ENCODE measurements at regions not wholly inside any gene's neighbourhood (a gene's known extent, or its start where the extent isn't known, plus 50 kb on each side); places are given as distances from the start of the nearest gene placed in this dataset.

DNA sequence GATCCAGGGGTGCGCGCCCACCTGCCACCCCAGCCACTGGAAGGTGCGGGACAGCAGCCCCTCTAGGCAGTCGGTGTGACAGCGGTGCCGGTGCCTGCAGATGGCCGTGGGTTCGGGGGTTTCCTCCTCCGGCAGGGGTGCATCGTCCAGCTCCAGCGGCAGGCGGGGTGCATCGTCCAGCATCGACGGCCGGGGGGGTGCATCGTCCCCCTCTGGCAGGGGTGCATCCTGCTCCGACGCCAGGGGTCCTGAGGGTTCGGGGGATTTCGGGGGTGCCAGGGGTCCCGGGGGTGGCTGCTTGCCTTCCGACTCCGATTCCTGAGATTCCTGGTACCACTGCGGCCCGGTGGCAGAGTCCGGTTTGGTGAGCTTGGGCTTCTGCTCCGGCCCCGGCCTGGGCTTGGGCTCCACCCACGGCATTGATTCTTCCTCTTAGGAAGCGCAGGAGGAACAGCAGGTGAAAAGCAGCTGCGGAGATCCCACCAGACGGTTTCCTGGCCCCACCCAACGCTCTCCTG, 90.2 kb upstream of the RAB18 start:
- dilution Hi-C loops (cut with MboI; ENCODE audit: extremely low pct_ligation_motif_present, low sequenced_read_pairs): no loop called here
- H3K9ac ChIP-seq (replicated peaks; ENCODE audit: extremely low read depth, insufficient read depth, low read length): no peak overlapping the region
- intact Hi-C loops (cut with micrococcal nuclease): no loop called here
- BruUV-seq (replicated peaks): no TSS peak
- POLR2A ChIA-PET: no interaction called here
- no peaks in the 10 kb centered on the region for H3K9me3 ChIP-seq (replicated peaks; ENCODE audit: control insufficient read depth, insufficient read depth, low read length)
- no peak overlapping the region for H3K4me3 ChIP-seq (replicated peaks in 1 of 3; ENCODE audit: insufficient read depth in 1 of 3, low read depth in 1 of 3, low read length in 3 of 3)
- H3K36me3 ChIP-seq (ENCODE audit: control insufficient read depth in 2 of 2, extremely low read depth in 1 of 2, insufficient read depth in 2 of 2, low read length in 2 of 2): no peaks in the 10 kb centered on the region
- no peak for DNase-seq (ENCODE audit: low read depth, low spot score)
- no peaks in the 10 kb centered on the region for H3K4me1 ChIP-seq (ENCODE audit: control insufficient read depth, extremely low read depth, insufficient read depth, low read length)
- CTCF ChIA-PET: no interaction called here
- H2AFZ ChIP-seq (ENCODE audit: low read depth, low read length): no peak overlapping the region
- TF ChIP-seq POLR2A (IDR thresholded peaks at IDR 0.05; ENCODE audit: low read depth, low read length) (no peak), JUN (IDR thresholded peaks at IDR 0.05; ENCODE audit: borderline replicate concordance, insufficient read depth, insufficient read length, low read depth) (no peak), EZH2 (IDR thresholded peaks at IDR 0.05; ENCODE audit: borderline replicate concordance, low read depth, low read length, severe bottlenecking) (peak; percentile 51), MYC (IDR thresholded peaks at IDR 0.05; ENCODE audit: low read depth, low read length) (no peak)
- H3K27ac ChIP-seq (ENCODE audit: insufficient read depth, low read depth, low read length): no peak overlapping the region
- no peaks in the 10 kb centered on the region for H3K9me1 ChIP-seq (replicated peaks; ENCODE audit: control insufficient read depth, extremely low read depth, insufficient read depth, low read length)
- H3K4me2 ChIP-seq (ENCODE audit: insufficient read depth, low read length): no peak overlapping the region
- H4K20me1 ChIP-seq (replicated peaks; ENCODE audit: control insufficient read depth, extremely low read depth, insufficient read depth, low read length): no peaks in the 10 kb centered on the region
- no peaks in the 10 kb centered on the region for H3K79me2 ChIP-seq (ENCODE audit: control insufficient read depth, insufficient read depth, low read length)
- peaks cover 8 to 18% of the 10 kb centered on the region in 2 experiments for H3K27me3 ChIP-seq (ENCODE audit: control insufficient read depth in 2 of 2, insufficient read depth in 2 of 2, low read length in 2 of 2)
- FAIRE-seq: no peak

DNA sequence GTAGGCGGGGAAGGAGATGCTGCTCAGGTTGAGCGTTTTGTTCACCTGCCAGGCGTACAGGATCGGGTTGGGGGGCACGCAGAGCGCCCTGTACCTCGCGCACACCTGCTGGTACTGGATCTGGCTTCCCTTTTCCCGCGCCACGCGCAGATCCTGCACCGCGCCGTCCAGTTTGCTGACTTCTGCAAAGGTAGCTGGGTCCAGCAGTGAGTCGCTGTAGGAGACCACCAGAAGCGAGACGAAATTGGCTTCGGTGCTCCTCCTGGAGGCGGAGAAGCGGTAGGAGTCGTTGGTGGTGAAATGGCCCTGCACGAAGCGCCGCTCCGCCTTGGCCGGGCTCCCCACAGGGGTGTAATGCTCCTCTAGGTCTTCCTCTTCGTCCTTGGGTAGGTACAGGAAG, 90.7 kb upstream of the RAB18 start:
- Histone ChIP-seq H3K4me2 (ENCODE audit: insufficient read depth, low read length) (no peak overlapping the region), H3K9ac (replicated peaks; ENCODE audit: extremely low read depth, insufficient read depth, low read length) (no peak overlapping the region), H3K9me3 (replicated peaks; ENCODE audit: control insufficient read depth, insufficient read depth, low read length) (no peaks in the 10 kb centered on the region), H3K9me1 (replicated peaks; ENCODE audit: control insufficient read depth, extremely low read depth, insufficient read depth, low read length) (no peaks in the 10 kb centered on the region), H3K4me1 (ENCODE audit: control insufficient read depth, extremely low read depth, insufficient read depth, low read length) (no peaks in the 10 kb centered on the region), H3K27ac (ENCODE audit: insufficient read depth, low read depth, low read length) (no peak overlapping the region), H3K27me3 (ENCODE audit: control insufficient read depth in 2 of 2, insufficient read depth in 2 of 2, low read length in 2 of 2) (peaks cover 8 to 18% of the 10 kb centered on the region in 2 experiments), H3K79me2 (ENCODE audit: control insufficient read depth, insufficient read depth, low read length) (no peaks in the 10 kb centered on the region), H4K20me1 (replicated peaks; ENCODE audit: control insufficient read depth, extremely low read depth, insufficient read depth, low read length) (no peaks in the 10 kb centered on the region), H3K4me3 (replicated peaks in 1 of 3; ENCODE audit: insufficient read depth in 1 of 3, low read depth in 1 of 3, low read length in 3 of 3) (no peak overlapping the region), H3K36me3 (ENCODE audit: control insufficient read depth in 2 of 2, extremely low read depth in 1 of 2, insufficient read depth in 2 of 2, low read length in 2 of 2) (no peaks in the 10 kb centered on the region), H2AFZ (ENCODE audit: low read depth, low read length) (no peak overlapping the region)
- FAIRE-seq: no peak
- intact Hi-C loops (cut with micrococcal nuclease): no loop called here
- dilution Hi-C loops (cut with MboI; ENCODE audit: extremely low pct_ligation_motif_present, low sequenced_read_pairs): no loop called here
- BruUV-seq (replicated peaks): no TSS peak
- POLR2A ChIA-PET: no interaction called here
- DNase-seq (ENCODE audit: low read depth, low spot score): no peak
- TF ChIP-seq EZH2 (IDR thresholded peaks at IDR 0.05; ENCODE audit: borderline replicate concordance, low read depth, low read length, severe bottlenecking) (no peak), GATA2 (IDR thresholded peaks at IDR 0.05; ENCODE audit: insufficient read depth, insufficient read length, low read depth, low read length) (no peak), MYC (IDR thresholded peaks at IDR 0.05; ENCODE audit: low read depth, low read length) (no peak), POLR2AphosphoS5 (IDR thresholded peaks at IDR 0.05; ENCODE audit: insufficient read depth, low read depth, low read length) (no peak), JUN (IDR thresholded peaks at IDR 0.05; ENCODE audit: borderline replicate concordance, insufficient read depth, insufficient read length, low read depth) (no peak), POLR2A (IDR thresholded peaks at IDR 0.05; ENCODE audit: low read depth, low read length) (no peak), FOS (IDR thresholded peaks at IDR 0.05; ENCODE audit: borderline replicate concordance, insufficient read depth, low read length) (no peak)
- TF ChIP-seq, protein P1, sequence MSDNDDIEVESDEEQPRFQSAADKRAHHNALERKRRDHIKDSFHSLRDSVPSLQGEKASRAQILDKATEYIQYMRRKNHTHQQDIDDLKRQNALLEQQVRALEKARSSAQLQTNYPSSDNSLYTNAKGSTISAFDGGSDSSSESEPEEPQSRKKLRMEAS (IDR thresholded peaks at IDR 0.05; ENCODE audit: insufficient read depth, insufficient read length): no peak
- TF ChIP-seq, protein P2, sequence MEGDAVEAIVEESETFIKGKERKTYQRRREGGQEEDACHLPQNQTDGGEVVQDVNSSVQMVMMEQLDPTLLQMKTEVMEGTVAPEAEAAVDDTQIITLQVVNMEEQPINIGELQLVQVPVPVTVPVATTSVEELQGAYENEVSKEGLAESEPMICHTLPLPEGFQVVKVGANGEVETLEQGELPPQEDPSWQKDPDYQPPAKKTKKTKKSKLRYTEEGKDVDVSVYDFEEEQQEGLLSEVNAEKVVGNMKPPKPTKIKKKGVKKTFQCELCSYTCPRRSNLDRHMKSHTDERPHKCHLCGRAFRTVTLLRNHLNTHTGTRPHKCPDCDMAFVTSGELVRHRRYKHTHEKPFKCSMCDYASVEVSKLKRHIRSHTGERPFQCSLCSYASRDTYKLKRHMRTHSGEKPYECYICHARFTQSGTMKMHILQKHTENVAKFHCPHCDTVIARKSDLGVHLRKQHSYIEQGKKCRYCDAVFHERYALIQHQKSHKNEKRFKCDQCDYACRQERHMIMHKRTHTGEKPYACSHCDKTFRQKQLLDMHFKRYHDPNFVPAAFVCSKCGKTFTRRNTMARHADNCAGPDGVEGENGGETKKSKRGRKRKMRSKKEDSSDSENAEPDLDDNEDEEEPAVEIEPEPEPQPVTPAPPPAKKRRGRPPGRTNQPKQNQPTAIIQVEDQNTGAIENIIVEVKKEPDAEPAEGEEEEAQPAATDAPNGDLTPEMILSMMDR (IDR thresholded peaks at IDR 0.05; ENCODE audit: extremely low read depth in 1 of 2, insufficient read depth in 1 of 2, low read depth in 1 of 2, low read length in 2 of 2): no peak
- CTCF ChIA-PET: no interaction called here
